ENCODE measurements at regions not wholly inside any gene's neighbourhood (a gene's known extent, or its start where the extent isn't known, plus 50 kb on each side); places are given as distances from the start of the nearest gene placed in this dataset.

- no peak overlapping the region for H3K4me3 Mint-ChIP-seq
- H3K9me3 Mint-ChIP-seq = peaks cover 5% of the 10 kb centered on the region
- H3K36me3 Mint-ChIP-seq (ENCODE audit: low read depth) = no peaks in the 10 kb centered on the region
- no peaks in the 10 kb centered on the region for H3K27me3 Mint-ChIP-seq
- H3K27ac Mint-ChIP-seq = no peak overlapping the region
- H3K4me1 Mint-ChIP-seq = no peaks in the 10 kb centered on the region
- ATAC-seq (replicated peaks) = no peak
These were observed 539.3 kb upstream of the ISX start for GRCh38 chr22:34526681-34527080.

- no peaks in the 10 kb centered on the region for H3K4me1 Mint-ChIP-seq
- ATAC-seq (replicated peaks) = no peak
- H3K36me3 Mint-ChIP-seq (ENCODE audit: low read depth) = no peaks in the 10 kb centered on the region
- H3K27ac Mint-ChIP-seq = no peak overlapping the region
- H3K9me3 Mint-ChIP-seq = peaks cover 9% of the 10 kb centered on the region
- H3K27me3 Mint-ChIP-seq = no peaks in the 10 kb centered on the region
- no peak overlapping the region for H3K4me3 Mint-ChIP-seq
These were observed 531.9 kb upstream of the ISX start for GRCh38 chr22:34534101-34534500.

GRCh38 chr22:34567367-34567766 is 498.6 kb upstream of the ISX start:
- H3K27ac Mint-ChIP-seq = no peak overlapping the region
- ATAC-seq (replicated peaks) = no peak
- H3K4me3 Mint-ChIP-seq = no peak overlapping the region
- peaks cover 9% of the 10 kb centered on the region for H3K9me3 Mint-ChIP-seq
- no peaks in the 10 kb centered on the region for H3K4me1 Mint-ChIP-seq
- peaks cover 9% of the 10 kb centered on the region for H3K27me3 Mint-ChIP-seq
- no peaks in the 10 kb centered on the region for H3K36me3 Mint-ChIP-seq (ENCODE audit: low read depth)

DNA sequence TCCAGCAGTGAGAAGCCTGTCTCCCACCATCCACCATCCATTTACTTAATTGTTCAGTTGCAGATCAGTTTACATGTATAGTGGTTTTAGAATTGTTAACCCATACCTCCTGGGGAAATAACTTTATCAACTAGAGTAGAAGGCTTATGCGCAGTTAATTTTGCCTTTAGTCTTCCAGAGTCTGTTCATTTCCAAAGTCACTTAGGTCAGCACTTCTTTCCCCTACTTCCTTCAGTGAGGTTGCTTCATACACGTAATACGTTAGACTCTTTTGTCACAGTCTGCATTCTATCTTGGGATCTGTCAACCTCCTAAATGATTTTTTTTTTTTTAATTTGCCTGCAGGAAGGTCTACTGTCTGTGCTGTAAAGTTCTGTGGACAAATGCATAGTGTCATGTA is 495.6 kb upstream of the ISX start:
- Mint-ChIP-seq H3K4me3 (no peak overlapping the region), H3K36me3 (ENCODE audit: low read depth) (no peaks in the 10 kb centered on the region), H3K4me1 (no peaks in the 10 kb centered on the region), H3K27ac (no peak overlapping the region), H3K27me3 (peaks cover 3% of the 10 kb centered on the region), H3K9me3 (peaks cover 3% of the 10 kb centered on the region)
- ATAC-seq (replicated peaks) = no peak

- no peak for ATAC-seq (replicated peaks)
- no peaks in the 10 kb centered on the region for H3K4me1 Mint-ChIP-seq
- H3K27me3 Mint-ChIP-seq = no peaks in the 10 kb centered on the region
- no peak overlapping the region for H3K4me3 Mint-ChIP-seq
- no peaks in the 10 kb centered on the region for H3K36me3 Mint-ChIP-seq (ENCODE audit: low read depth)
- H3K27ac Mint-ChIP-seq = no peak overlapping the region
- no peaks in the 10 kb centered on the region for H3K9me3 Mint-ChIP-seq
These were observed 486.4 kb upstream of the ISX start for GRCh38 chr22:34579519-34579918.

DNA sequence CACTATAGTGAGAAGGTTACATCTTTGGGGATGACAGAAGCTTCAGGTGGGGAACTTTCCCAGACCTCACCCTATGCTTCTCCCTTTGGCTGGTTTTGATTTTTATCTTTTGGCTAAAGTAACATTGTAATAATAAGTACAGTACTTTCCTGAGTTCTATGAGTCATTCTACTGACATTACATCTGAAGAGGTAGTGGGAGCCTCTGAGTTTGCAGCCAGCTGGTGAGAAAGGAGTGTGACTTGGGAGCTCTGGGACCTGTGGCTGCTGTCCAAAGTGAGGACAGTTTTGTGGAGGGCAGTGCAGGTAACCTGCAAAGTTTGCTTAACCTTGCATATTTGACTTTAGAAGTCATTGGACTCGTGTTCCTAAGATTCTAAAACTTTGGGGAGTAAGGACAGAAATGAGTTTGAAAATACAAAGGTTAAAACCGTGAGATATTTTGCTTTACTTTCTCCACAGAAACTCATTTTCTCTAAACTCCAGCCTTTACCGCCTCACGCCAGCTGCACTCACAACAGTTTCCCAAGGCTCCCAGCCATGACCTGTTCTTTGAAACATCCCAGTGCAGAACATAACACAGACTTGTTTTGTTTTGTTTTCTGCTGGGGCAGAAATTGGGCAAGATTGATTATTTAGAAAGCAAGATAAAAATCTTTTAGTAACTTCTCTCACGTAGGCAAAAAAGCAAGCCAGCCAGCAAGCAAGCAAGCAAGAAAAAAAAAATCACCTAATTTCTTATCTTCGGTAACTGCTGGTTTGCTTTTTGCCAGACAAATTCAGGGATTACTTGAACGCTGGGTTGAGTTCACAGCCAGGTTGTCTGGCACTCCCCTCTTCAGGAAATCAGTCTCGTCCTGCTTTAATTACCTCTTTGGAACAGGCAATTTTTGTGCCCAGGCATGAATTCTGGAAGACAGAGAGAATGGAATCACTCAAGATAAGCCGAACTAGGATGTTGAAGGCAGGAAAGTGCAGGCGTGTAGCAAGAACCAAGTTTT is 478.3 kb upstream of the ISX start:
- no peaks in the 10 kb centered on the region for H3K36me3 Mint-ChIP-seq (ENCODE audit: low read depth)
- peaks cover 3% of the 10 kb centered on the region for H3K9me3 Mint-ChIP-seq
- H3K27ac Mint-ChIP-seq = no peak overlapping the region
- H3K4me3 Mint-ChIP-seq = no peak overlapping the region
- H3K4me1 Mint-ChIP-seq = no peaks in the 10 kb centered on the region
- H3K27me3 Mint-ChIP-seq = no peaks in the 10 kb centered on the region
- ATAC-seq (replicated peaks) = no peak

DNA sequence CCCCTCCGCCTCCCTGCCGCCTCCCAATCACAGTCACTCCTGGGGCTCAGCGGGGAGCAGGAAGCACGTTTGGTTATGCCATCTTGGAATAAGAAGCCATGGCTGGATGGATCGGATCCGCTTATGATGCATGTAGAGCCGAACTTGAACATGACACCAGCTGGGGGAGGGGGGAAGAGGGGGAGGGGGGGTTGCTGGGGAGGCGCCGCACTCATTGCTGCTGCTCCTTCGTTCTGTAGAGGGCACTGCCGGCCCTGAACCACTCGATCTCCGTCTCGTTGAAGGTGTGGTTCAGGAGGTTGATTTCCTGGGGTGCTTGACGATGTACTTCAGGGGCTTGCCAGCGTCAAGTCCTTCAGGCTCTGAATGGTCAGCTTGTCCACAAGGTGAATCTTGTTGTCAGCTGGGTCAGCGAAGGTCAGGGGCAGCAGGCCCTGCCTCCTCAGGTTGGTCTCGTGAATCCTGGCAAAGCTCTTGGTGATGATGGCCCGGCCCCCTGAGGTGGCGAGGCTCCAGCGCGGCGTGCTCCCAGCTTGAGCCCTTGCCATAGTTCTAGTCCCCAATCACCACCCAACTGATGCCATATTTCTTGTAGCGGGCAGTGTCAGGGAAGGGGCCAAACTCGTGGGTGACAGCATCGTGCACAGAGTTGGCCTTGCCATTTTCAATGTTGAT is 476.9 kb upstream of the ISX start:
- no peak overlapping the region for H3K4me3 Mint-ChIP-seq
- no peak for ATAC-seq (replicated peaks)
- H3K9me3 Mint-ChIP-seq = peaks cover 3% of the 10 kb centered on the region
- no peak overlapping the region for H3K27ac Mint-ChIP-seq
- no peaks in the 10 kb centered on the region for H3K4me1 Mint-ChIP-seq
- no peaks in the 10 kb centered on the region for H3K36me3 Mint-ChIP-seq (ENCODE audit: low read depth)
- no peaks in the 10 kb centered on the region for H3K27me3 Mint-ChIP-seq

DNA sequence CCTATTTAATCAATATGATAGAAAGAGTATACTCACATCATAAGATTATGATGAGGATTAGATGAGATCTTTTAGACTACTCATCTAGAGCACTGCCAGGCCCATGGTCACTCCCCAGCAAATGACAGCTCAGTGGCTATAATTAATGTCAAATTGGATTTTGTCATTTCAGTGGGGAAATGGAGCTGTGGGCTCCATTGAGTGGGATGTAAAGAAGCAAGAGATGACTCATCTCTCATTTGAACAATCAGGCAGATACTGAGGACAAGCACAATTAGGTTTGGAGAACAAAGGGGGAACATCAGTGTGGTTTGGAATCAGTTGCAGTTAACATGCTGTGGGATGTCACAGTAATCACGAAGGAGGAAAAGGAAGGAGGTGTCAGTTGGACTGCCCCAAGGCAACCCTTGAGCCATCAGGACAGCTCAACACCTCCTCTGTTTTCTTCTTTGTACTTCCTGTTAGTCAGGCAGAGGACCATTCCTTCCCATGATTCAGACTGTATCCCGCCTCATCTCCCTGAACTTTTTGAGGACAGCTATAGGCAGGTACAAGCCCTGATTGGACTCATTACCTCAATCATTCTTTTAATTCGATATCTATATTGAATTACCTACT is 473.7 kb upstream of the ISX start:
- H3K4me3 Mint-ChIP-seq = no peak overlapping the region
- H3K9me3 Mint-ChIP-seq = peaks cover 13% of the 10 kb centered on the region
- no peak for ATAC-seq (replicated peaks)
- H3K4me1 Mint-ChIP-seq = no peaks in the 10 kb centered on the region
- H3K27me3 Mint-ChIP-seq = peaks cover 3% of the 10 kb centered on the region
- no peaks in the 10 kb centered on the region for H3K36me3 Mint-ChIP-seq (ENCODE audit: low read depth)
- H3K27ac Mint-ChIP-seq = no peak overlapping the region

DNA sequence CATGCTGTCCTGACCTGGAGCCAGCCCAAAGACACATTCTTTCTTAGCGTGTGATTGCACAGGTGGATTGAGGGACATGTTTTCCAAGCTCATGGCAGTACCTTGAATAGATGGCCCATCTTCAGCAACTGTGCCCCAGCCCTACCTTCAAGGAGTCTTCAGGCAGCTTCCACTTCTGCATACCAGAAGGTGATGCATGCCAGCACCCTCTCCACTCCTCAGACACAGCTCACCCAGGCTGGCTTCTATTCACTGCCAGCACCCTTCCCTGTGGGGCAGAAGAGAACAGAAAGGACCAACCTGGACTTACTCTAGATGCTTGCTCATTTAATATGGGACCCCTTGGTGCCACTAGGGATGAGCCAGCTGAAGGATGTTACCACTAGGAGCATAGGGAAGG is 466.4 kb upstream of the ISX start:
- Mint-ChIP-seq H3K9me3 (peaks cover 13% of the 10 kb centered on the region), H3K27ac (no peak overlapping the region), H3K27me3 (peaks cover 10% of the 10 kb centered on the region), H3K4me1 (no peaks in the 10 kb centered on the region), H3K36me3 (ENCODE audit: low read depth) (no peaks in the 10 kb centered on the region), H3K4me3 (no peak overlapping the region)
- ATAC-seq (replicated peaks) = no peak

GRCh38 chr22:34604312-34604711 is 461.6 kb upstream of the ISX start:
- H3K4me1 Mint-ChIP-seq = no peaks in the 10 kb centered on the region
- H3K27me3 Mint-ChIP-seq = peaks cover 7% of the 10 kb centered on the region
- H3K27ac Mint-ChIP-seq = no peak overlapping the region
- no peaks in the 10 kb centered on the region for H3K9me3 Mint-ChIP-seq
- ATAC-seq (replicated peaks) = no peak
- no peak overlapping the region for H3K4me3 Mint-ChIP-seq
- no peaks in the 10 kb centered on the region for H3K36me3 Mint-ChIP-seq (ENCODE audit: low read depth)

DNA sequence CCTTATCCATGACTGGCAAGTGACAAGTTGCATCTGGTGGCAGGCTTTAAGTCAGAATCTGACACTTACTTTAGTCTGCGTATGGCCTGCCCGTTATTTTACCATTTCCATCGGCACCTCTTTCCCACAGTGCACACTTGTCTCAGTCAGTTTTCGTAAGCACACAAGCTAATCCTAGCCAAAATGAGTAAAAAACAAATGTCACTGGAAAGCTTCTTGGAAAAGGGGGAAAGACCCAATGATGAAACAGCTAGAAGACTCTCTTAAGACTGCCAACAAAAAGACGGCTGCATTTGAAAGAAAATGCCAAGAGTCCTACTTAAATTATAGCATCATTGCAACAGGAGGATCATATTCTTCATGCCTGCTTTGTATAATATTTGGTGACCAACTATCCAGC is 457.9 kb upstream of the ISX start:
- H3K4me3 Mint-ChIP-seq = no peak overlapping the region
- no peak for ATAC-seq (replicated peaks)
- H3K27ac Mint-ChIP-seq = no peak overlapping the region
- no peaks in the 10 kb centered on the region for H3K4me1 Mint-ChIP-seq
- no peaks in the 10 kb centered on the region for H3K9me3 Mint-ChIP-seq
- peaks cover 4% of the 10 kb centered on the region for H3K27me3 Mint-ChIP-seq
- H3K36me3 Mint-ChIP-seq (ENCODE audit: low read depth) = no peaks in the 10 kb centered on the region

GRCh38 chr22:34608540-34609115 is 457.3 kb upstream of the ISX start:
- H3K9me3 Mint-ChIP-seq = no peaks in the 10 kb centered on the region
- H3K4me3 Mint-ChIP-seq = no peak overlapping the region
- peaks cover 4% of the 10 kb centered on the region for H3K27me3 Mint-ChIP-seq
- H3K4me1 Mint-ChIP-seq = no peaks in the 10 kb centered on the region
- ATAC-seq (replicated peaks) = no peak
- no peak overlapping the region for H3K27ac Mint-ChIP-seq
- no peaks in the 10 kb centered on the region for H3K36me3 Mint-ChIP-seq (ENCODE audit: low read depth)

GRCh38 chr22:34609646-34610045 is 456.3 kb upstream of the ISX start:
- Mint-ChIP-seq H3K27me3 (peaks cover 5% of the 10 kb centered on the region), H3K36me3 (ENCODE audit: low read depth) (no peaks in the 10 kb centered on the region), H3K4me1 (no peaks in the 10 kb centered on the region), H3K27ac (no peak overlapping the region), H3K9me3 (no peaks in the 10 kb centered on the region), H3K4me3 (no peak overlapping the region)
- no peak for ATAC-seq (replicated peaks)

GRCh38 chr22:34620161-34620560 is 445.8 kb upstream of the ISX start:
- no peak for ATAC-seq (replicated peaks)
- no peak overlapping the region for H3K4me3 Mint-ChIP-seq
- no peaks in the 10 kb centered on the region for H3K36me3 Mint-ChIP-seq (ENCODE audit: low read depth)
- H3K9me3 Mint-ChIP-seq = no peaks in the 10 kb centered on the region
- H3K4me1 Mint-ChIP-seq = no peaks in the 10 kb centered on the region
- H3K27ac Mint-ChIP-seq = no peak overlapping the region
- H3K27me3 Mint-ChIP-seq = no peaks in the 10 kb centered on the region

All from activated T-helper 17 cell treated with anti-CD3 and anti-CD28 coated beads, Interleukin-2, amount 50 U/mL, for 72 hours (primary cell).